OCI-LY3 (cell line): ENCODE measurements at regions not wholly inside any gene's neighbourhood (a gene's known extent, or its start where the extent isn't known, plus 50 kb on each side); places are given as distances from the start of the nearest gene placed in this dataset.

ENCODE experiments used
- H2AFZ ChIP-seq: fragments of 200-600, 300-600 bp; shearing (Covaris generic); 2 replicates; pipeline ENCODE4 v1.6.0; 2014; ENCODE audit warnings: antibody characterized with exemption, low read depth, low read length
- H3K27ac ChIP-seq: fragments of 200-600, 300-600 bp; sonication (generic); 2 replicates; pipeline ENCODE4 v1.5.1; 2014; ENCODE audit warnings: mild to moderate bottlenecking, low read length, moderate library complexity, mixed read lengths
- H3K27me3 ChIP-seq: fragments of 200-600, 300-600 bp; sonication (generic); 2 replicates; pipeline ENCODE4 v1.6.1; 2014; ENCODE audit warnings: low read depth, low read length, mixed read lengths
- H3K36me3 ChIP-seq: fragments of 200-600, 300-600 bp; sonication (generic); replicated peaks from 2 replicates; pipeline ENCODE3; 2014; ENCODE audit warnings: low read depth, low read length, mixed read lengths
- H3K4me1 ChIP-seq: fragments of 300-600, 200-600 bp; sonication (generic); 2 replicates; pipeline ENCODE4 v1.6.1; 2014; ENCODE audit warnings: low read length, mixed read lengths
- H3K4me2 ChIP-seq: fragments of 200-600, 300-600 bp; sonication (generic); 2 replicates; pipeline ENCODE4 v1.6.1; 2014; ENCODE audit warnings: low read length, mixed read lengths
- H3K4me3 ChIP-seq: fragments of 300-600, 200-600 bp; sonication (generic); 2 replicates; pipeline ENCODE4 v1.5.1; 2014; ENCODE audit warnings: antibody characterized with exemption, mild to moderate bottlenecking, low read length, moderate library complexity
- H3K79me2 ChIP-seq: fragments of 300-600, 200-600 bp; shearing (Covaris generic); 2 replicates; pipeline ENCODE4 v1.6.1; 2014; ENCODE audit warnings: mild to moderate bottlenecking, low read length, mixed read lengths
- H3K9ac ChIP-seq: fragments of 300-600, 200-600 bp; shearing (Covaris generic); 2 replicates; pipeline ENCODE4 v1.6.0; 2014; ENCODE audit warnings: mild to moderate bottlenecking, low read length, moderate library complexity
- H3K9me3 ChIP-seq: fragments of 200-600, 300-600 bp; shearing (Covaris generic); 2 replicates; pipeline ENCODE4 v1.6.1; 2014; ENCODE audit warnings: low read length, mixed read lengths; ENCODE audit not compliant: insufficient read depth
- H4K20me1 ChIP-seq: fragments of 200-600, 300-600 bp; sonication (generic); 2 replicates; pipeline ENCODE4 v1.6.1; 2016; ENCODE audit warnings: low read length, mixed read lengths; ENCODE audit not compliant: insufficient read depth
- CTCF ChIP-seq: fragments of 200-600, 300-600 bp; sonication (generic); IDR thresholded peaks from 2 replicates; pipeline ENCODE4 v1.5.1; 2014; ENCODE audit warnings: antibody characterized with exemption, low read length, low read depth
- EZH2phosphoT487 ChIP-seq: fragments of 200-600 bp; shearing (Covaris generic); IDR thresholded peaks from 2 replicates; pipeline ENCODE4 v1.6.1; 2018; ENCODE audit warnings: antibody characterized with exemption, mixed run types, low read depth

GRCh38 chr5:89729623-89730301 is 679.8 kb downstream of the CETN3 start:
- H3K79me2 ChIP-seq = no peaks in the 10 kb centered on the region
- H3K9ac ChIP-seq = no peak overlapping the region
- 0 out of 2 replicates have a peak overlapping the region, but pooled peaks have one; percentile 12 for H3K4me2 ChIP-seq
- H3K9me3 ChIP-seq = no peaks in the 10 kb centered on the region
- peaks cover 9% of the 10 kb centered on the region for H3K4me1 ChIP-seq
- no peak overlapping the region for H3K4me3 ChIP-seq
- no peak overlapping the region for H2AFZ ChIP-seq
- TF ChIP-seq EZH2phosphoT487 (no peak), CTCF (peak; percentile 53)
- H4K20me1 ChIP-seq = no peaks in the 10 kb centered on the region
- H3K27ac ChIP-seq = no peak overlapping the region
- H3K36me3 ChIP-seq = no peaks in the 10 kb centered on the region
- H3K27me3 ChIP-seq = no peaks in the 10 kb centered on the region

GRCh38 chr5:89728750-89729149 is 680.8 kb downstream of the CETN3 start:
- H3K4me3 ChIP-seq = no peak overlapping the region
- no peak overlapping the region for H3K9ac ChIP-seq
- peaks cover 9% of the 10 kb centered on the region for H3K4me1 ChIP-seq
- H3K36me3 ChIP-seq = no peaks in the 10 kb centered on the region
- H2AFZ ChIP-seq = no peak overlapping the region
- no peaks in the 10 kb centered on the region for H3K9me3 ChIP-seq
- no peak overlapping the region for H3K4me2 ChIP-seq
- no peaks in the 10 kb centered on the region for H3K79me2 ChIP-seq
- H3K27ac ChIP-seq = no peak overlapping the region
- TF ChIP-seq EZH2phosphoT487 (no peak), CTCF (no peak)
- H3K27me3 ChIP-seq = no peaks in the 10 kb centered on the region
- H4K20me1 ChIP-seq = no peaks in the 10 kb centered on the region

- TF ChIP-seq EZH2phosphoT487 = no peak
- TF ChIP-seq CTCF = no peak
- Histone ChIP-seq H3K4me2 (no peak overlapping the region), H2AFZ (no peak overlapping the region)
Measured at GRCh38 chr5:89728134-89728533, 681.4 kb downstream of the CETN3 start.

GRCh38 chr5:89724379-89725095 is 685.0 kb downstream of the CETN3 start:
- Histone ChIP-seq H3K4me3 (no peak overlapping the region), H3K27me3 (no peaks in the 10 kb centered on the region), H3K9ac (no peak overlapping the region), H3K27ac (no peak overlapping the region), H2AFZ (no peak overlapping the region), H3K36me3 (no peaks in the 10 kb centered on the region), H4K20me1 (no peaks in the 10 kb centered on the region), H3K9me3 (no peaks in the 10 kb centered on the region), H3K4me1 (peaks cover 5% of the 10 kb centered on the region), H3K4me2 (no peak overlapping the region), H3K79me2 (no peaks in the 10 kb centered on the region)
- TF ChIP-seq CTCF (no peak), EZH2phosphoT487 (no peak)

More at GRCh38 chr5:89728134-89728533, 681.4 kb downstream of the CETN3 start:
- Histone ChIP-seq H3K4me1 (peaks cover 9% of the 10 kb centered on the region), H3K27ac (no peak overlapping the region), H4K20me1 (no peaks in the 10 kb centered on the region), H3K36me3 (no peaks in the 10 kb centered on the region), H3K4me3 (no peak overlapping the region), H3K9me3 (no peaks in the 10 kb centered on the region), H3K9ac (no peak overlapping the region), H3K79me2 (no peaks in the 10 kb centered on the region), H3K27me3 (no peaks in the 10 kb centered on the region)
